ENCODE measurements at regions not wholly inside any gene's neighbourhood (a gene's known extent, or its start where the extent isn't known, plus 50 kb on each side); places are given as distances from the start of the nearest gene placed in this dataset.

DNA sequence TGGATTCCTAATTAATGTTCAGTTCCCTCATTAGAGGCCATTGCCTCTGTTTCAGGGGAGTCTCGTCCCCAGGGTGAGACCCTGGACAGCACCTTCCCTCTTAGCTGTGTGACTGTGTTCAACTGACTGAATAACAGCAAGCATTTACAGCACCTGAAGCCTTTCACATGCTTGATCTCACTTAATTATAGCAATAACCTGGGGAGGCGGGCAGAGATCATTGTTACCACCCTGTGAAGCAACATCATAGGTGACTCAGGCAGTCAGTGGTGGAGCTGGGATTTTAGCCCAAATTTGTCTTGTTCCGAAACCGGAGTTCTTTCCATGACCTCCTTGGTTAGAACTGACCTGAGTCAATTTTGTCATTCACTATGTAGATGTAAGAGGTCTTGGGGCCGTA is 105.2 kb upstream of the RAD23B start:
- CTCF ChIA-PET: no interaction called here
- DNase-seq (ENCODE audit: low read depth): no peak
- H3K27me3 ChIP-seq (ENCODE audit: control insufficient read depth, insufficient read depth, low read length): no peaks in the 10 kb centered on the region; the same call in 1 of the 2 replicates
- TF ChIP-seq, protein P1, sequence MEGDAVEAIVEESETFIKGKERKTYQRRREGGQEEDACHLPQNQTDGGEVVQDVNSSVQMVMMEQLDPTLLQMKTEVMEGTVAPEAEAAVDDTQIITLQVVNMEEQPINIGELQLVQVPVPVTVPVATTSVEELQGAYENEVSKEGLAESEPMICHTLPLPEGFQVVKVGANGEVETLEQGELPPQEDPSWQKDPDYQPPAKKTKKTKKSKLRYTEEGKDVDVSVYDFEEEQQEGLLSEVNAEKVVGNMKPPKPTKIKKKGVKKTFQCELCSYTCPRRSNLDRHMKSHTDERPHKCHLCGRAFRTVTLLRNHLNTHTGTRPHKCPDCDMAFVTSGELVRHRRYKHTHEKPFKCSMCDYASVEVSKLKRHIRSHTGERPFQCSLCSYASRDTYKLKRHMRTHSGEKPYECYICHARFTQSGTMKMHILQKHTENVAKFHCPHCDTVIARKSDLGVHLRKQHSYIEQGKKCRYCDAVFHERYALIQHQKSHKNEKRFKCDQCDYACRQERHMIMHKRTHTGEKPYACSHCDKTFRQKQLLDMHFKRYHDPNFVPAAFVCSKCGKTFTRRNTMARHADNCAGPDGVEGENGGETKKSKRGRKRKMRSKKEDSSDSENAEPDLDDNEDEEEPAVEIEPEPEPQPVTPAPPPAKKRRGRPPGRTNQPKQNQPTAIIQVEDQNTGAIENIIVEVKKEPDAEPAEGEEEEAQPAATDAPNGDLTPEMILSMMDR (IDR thresholded peaks at IDR 0.05; ENCODE audit: insufficient read depth, low read depth, low read length): no peak
- no peak overlapping the region for H3K4me3 ChIP-seq (ENCODE audit: low read depth, low read length)
- H3K36me3 ChIP-seq (ENCODE audit: control insufficient read depth, insufficient read depth, low read length): no peaks in the 10 kb centered on the region
- POLR2A ChIA-PET: no interaction called here

DNA sequence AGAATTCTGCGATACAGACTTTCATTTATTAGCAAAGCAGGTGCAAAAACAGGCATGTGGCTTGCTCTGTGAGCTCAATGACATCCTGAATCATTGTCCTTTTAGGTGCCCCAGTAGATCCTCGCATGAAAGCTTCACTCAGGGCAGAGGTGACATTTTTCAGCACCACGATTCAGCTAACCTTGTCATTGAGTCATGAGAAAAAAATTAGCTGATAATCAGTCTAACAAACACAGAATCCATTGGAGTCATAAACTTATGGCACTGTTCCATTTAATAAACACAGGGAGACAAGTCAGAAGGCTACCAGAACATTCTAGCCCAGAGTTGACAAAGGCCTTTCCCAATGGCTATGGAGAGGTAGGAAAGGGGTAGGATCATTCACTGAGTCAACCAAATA is 104.8 kb upstream of the RAD23B start:
- ChIA-PET CTCF (no interaction called here), POLR2A (no interaction called here)
- Histone ChIP-seq H3K4me3 (ENCODE audit: low read depth, low read length) (no peak overlapping the region), H3K27me3 (ENCODE audit: control insufficient read depth, insufficient read depth, low read length) (no peaks in the 10 kb centered on the region; the same call in 1 of the 2 replicates), H3K36me3 (ENCODE audit: control insufficient read depth, insufficient read depth, low read length) (no peaks in the 10 kb centered on the region)
- TF ChIP-seq, protein P1 (IDR thresholded peaks at IDR 0.05; ENCODE audit: insufficient read depth, low read depth, low read length): no peak
- DNase-seq (ENCODE audit: low read depth): no peak

DNA sequence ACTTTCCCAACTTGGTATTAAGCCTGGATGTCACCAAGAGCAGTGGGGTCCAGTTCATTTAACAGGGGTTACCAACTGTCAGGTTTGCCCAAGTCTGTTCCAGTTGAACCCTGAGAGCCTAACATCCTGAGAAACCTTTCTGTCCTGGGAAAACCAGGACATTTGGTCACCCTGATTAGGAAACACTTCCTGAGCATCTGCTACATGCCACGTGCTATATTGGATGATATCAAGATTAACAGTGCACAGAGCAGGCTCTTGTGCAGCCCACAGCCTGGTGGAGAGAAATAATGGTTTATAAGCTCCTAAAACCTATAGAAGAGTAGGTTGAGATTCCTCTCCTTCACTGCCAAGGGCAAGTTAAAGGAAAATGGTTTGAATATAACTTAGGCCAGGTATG is 102.9 kb upstream of the RAD23B start:
- TF ChIP-seq, protein P1 (IDR thresholded peaks at IDR 0.05; ENCODE audit: insufficient read depth, low read depth, low read length): no peak
- ChIA-PET CTCF (interaction anchor here (1.3 kb wide), 1 partner anchor 161 kb away, joined by 4 read pairs; no protein-coding TSS in a partner anchor), POLR2A (no interaction called here)
- Histone ChIP-seq H3K4me3 (ENCODE audit: low read depth, low read length) (no peak overlapping the region), H3K27me3 (ENCODE audit: control insufficient read depth, insufficient read depth, low read length) (no peaks in the 10 kb centered on the region; the same call in 1 of the 2 replicates), H3K36me3 (ENCODE audit: control insufficient read depth, insufficient read depth, low read length) (no peaks in the 10 kb centered on the region)
- no peak for DNase-seq (ENCODE audit: low read depth)

DNA sequence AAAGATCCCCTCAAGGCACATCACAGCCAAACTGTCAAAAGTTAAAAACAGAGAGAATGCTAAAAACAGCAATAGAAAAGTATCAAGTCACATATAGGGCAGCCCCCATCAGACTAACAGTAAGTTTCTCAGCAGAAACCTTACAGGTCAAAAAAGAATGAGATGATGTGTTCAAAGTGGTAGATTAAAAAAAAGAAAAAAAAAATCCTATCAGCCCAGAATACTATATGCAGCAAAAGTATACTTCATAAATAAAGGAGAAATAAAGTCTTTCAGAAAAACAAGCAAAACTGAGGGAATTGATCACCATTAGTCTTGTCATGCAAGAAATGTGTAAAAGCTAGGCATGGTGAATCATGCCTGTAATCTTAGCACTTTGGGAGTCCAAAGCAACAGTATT is 99.9 kb upstream of the RAD23B start:
- no peak for DNase-seq (ENCODE audit: low read depth)
- TF ChIP-seq, protein P1 (IDR thresholded peaks at IDR 0.05; ENCODE audit: insufficient read depth, low read depth, low read length): no peak
- no peak overlapping the region for H3K4me3 ChIP-seq (ENCODE audit: low read depth, low read length)
- POLR2A ChIA-PET: no interaction called here
- no peaks in the 10 kb centered on the region for H3K36me3 ChIP-seq (ENCODE audit: control insufficient read depth, insufficient read depth, low read length)
- no peaks in the 10 kb centered on the region for H3K27me3 ChIP-seq (ENCODE audit: control insufficient read depth, insufficient read depth, low read length)
- CTCF ChIA-PET: interaction anchor here (0.6 to 1.1 kb wide), 3 partner anchors 12 to 25 kb away, joined by 4 read pairs; no protein-coding TSS in a partner anchor

DNA sequence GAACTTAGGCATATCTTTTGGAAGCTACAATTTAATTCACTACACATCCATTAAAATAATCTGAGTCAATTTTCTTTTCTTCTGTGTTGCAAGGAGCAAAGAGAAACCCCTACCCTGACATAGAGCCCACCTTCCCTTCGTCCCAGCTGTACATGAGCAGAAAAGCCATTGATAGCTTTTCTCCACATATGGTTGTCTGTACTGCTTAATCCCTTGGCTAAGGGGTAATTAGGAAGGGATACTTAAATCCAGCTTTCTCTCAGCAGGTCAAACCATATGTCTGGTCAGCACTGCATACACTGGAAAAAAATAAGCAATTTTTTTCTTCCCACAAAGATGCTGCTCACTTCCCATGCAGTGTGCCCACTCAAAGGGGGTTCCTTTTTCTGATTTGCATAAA is 94.7 kb upstream of the RAD23B start:
- ChIA-PET POLR2A (no interaction called here), CTCF (interaction anchor here (1.0 kb wide), 1 partner anchor 12 kb away, joined by 3 read pairs; no protein-coding TSS in a partner anchor)
- H3K36me3 ChIP-seq (ENCODE audit: control insufficient read depth, insufficient read depth, low read length): no peaks in the 10 kb centered on the region
- TF ChIP-seq, protein P1 (IDR thresholded peaks at IDR 0.05; ENCODE audit: insufficient read depth, low read depth, low read length): no peak
- H3K4me3 ChIP-seq (ENCODE audit: low read depth, low read length): no peak overlapping the region
- DNase-seq (ENCODE audit: low read depth): no peak
- no peaks in the 10 kb centered on the region for H3K27me3 ChIP-seq (ENCODE audit: control insufficient read depth, insufficient read depth, low read length)

Measured in BJ (cell line).